ENCODE measurements at regions not wholly inside any gene's neighbourhood (a gene's known extent, or its start where the extent isn't known, plus 50 kb on each side); places are given as distances from the start of the nearest gene placed in this dataset.

GRCh38 chrX:151084454-151084853, 91.9 kb upstream of the GPR50 start:
- TF ChIP-seq EZH2 (IDR thresholded peaks at IDR 0.05; ENCODE audit: borderline replicate concordance), result no peak
- TF ChIP-seq, protein P1, sequence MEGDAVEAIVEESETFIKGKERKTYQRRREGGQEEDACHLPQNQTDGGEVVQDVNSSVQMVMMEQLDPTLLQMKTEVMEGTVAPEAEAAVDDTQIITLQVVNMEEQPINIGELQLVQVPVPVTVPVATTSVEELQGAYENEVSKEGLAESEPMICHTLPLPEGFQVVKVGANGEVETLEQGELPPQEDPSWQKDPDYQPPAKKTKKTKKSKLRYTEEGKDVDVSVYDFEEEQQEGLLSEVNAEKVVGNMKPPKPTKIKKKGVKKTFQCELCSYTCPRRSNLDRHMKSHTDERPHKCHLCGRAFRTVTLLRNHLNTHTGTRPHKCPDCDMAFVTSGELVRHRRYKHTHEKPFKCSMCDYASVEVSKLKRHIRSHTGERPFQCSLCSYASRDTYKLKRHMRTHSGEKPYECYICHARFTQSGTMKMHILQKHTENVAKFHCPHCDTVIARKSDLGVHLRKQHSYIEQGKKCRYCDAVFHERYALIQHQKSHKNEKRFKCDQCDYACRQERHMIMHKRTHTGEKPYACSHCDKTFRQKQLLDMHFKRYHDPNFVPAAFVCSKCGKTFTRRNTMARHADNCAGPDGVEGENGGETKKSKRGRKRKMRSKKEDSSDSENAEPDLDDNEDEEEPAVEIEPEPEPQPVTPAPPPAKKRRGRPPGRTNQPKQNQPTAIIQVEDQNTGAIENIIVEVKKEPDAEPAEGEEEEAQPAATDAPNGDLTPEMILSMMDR (IDR thresholded peaks at IDR 0.05; ENCODE audit: poor library complexity), result no peak
- TF ChIP-seq EZH2phosphoT487 (IDR thresholded peaks at IDR 0.05; ENCODE audit: low read depth, severe bottlenecking, unreplicated experiment), result no peak
